ENCODE measurements at regions not wholly inside any gene's neighbourhood (a gene's known extent, or its start where the extent isn't known, plus 50 kb on each side); places are given as distances from the start of the nearest gene placed in this dataset.
"Not testable (repeated sequence)": the region's sequence is repeated elsewhere in the genome, so short reads cannot be mapped to it uniquely, and the experiment has no call there.

- DNase-seq; H3K36me3 ChIP-seq (replicated peaks; ENCODE audit: control insufficient read depth, insufficient read depth, low read length); H3K4me3 ChIP-seq (ENCODE audit: insufficient read depth, low read depth, low read length); H3K27me3 ChIP-seq (ENCODE audit: control insufficient read depth, insufficient read depth, low read length): not testable (repeated sequence)
Measured at GRCh38 chr21:20236649-20237048, 761.6 kb upstream of the NCAM2 start.

- DNase-seq = no peak
- Histone ChIP-seq H3K27me3 (ENCODE audit: control insufficient read depth, insufficient read depth, low read length) (no peaks in the 10 kb centered on the region), H3K36me3 (replicated peaks; ENCODE audit: control insufficient read depth, insufficient read depth, low read length) (no peaks in the 10 kb centered on the region), H3K4me3 (ENCODE audit: insufficient read depth, low read depth, low read length) (no peak overlapping the region)
Measured at GRCh38 chr21:20249401-20249800, 748.8 kb upstream of the NCAM2 start.

- no peak overlapping the region for H3K4me3 ChIP-seq (ENCODE audit: insufficient read depth, low read depth, low read length)
- DNase-seq = no peak
- no peaks in the 10 kb centered on the region for H3K27me3 ChIP-seq (ENCODE audit: control insufficient read depth, insufficient read depth, low read length)
- H3K36me3 ChIP-seq (replicated peaks; ENCODE audit: control insufficient read depth, insufficient read depth, low read length) = no peaks in the 10 kb centered on the region
Measured at GRCh38 chr21:20250337-20250736, 747.9 kb upstream of the NCAM2 start.

- DNase-seq = no peak
- H3K4me3 ChIP-seq (ENCODE audit: insufficient read depth, low read depth, low read length) = no peak overlapping the region
- H3K36me3 ChIP-seq (replicated peaks; ENCODE audit: control insufficient read depth, insufficient read depth, low read length) = no peaks in the 10 kb centered on the region
- no peaks in the 10 kb centered on the region for H3K27me3 ChIP-seq (ENCODE audit: control insufficient read depth, insufficient read depth, low read length)
Measured at GRCh38 chr21:20253261-20253660, 744.9 kb upstream of the NCAM2 start.

- H3K4me3 ChIP-seq (ENCODE audit: insufficient read depth, low read depth, low read length) = no peak overlapping the region
- H3K27me3 ChIP-seq (ENCODE audit: control insufficient read depth, insufficient read depth, low read length) = no peaks in the 10 kb centered on the region
- no peak for DNase-seq
- no peaks in the 10 kb centered on the region for H3K36me3 ChIP-seq (replicated peaks; ENCODE audit: control insufficient read depth, insufficient read depth, low read length)
Measured at GRCh38 chr21:20254964-20255363, 743.2 kb upstream of the NCAM2 start.

GRCh38 chr21:20257052-20257740 lies 741.0 kb upstream of the NCAM2 start:
- no peaks in the 10 kb centered on the region for H3K36me3 ChIP-seq (replicated peaks; ENCODE audit: control insufficient read depth, insufficient read depth, low read length)
- H3K4me3 ChIP-seq (ENCODE audit: insufficient read depth, low read depth, low read length) = no peak overlapping the region
- H3K27me3 ChIP-seq (ENCODE audit: control insufficient read depth, insufficient read depth, low read length) = no peaks in the 10 kb centered on the region
- DNase-seq = no peak

GRCh38 chr21:20258542-20258941 lies 739.7 kb upstream of the NCAM2 start:
- DNase-seq = no peak
- H3K27me3 ChIP-seq (ENCODE audit: control insufficient read depth, insufficient read depth, low read length) = no peaks in the 10 kb centered on the region
- no peak overlapping the region for H3K4me3 ChIP-seq (ENCODE audit: insufficient read depth, low read depth, low read length)
- no peaks in the 10 kb centered on the region for H3K36me3 ChIP-seq (replicated peaks; ENCODE audit: control insufficient read depth, insufficient read depth, low read length)

GRCh38 chr21:20259031-20259867 lies 739.0 kb upstream of the NCAM2 start:
- Histone ChIP-seq H3K36me3 (replicated peaks; ENCODE audit: control insufficient read depth, insufficient read depth, low read length) (no peaks in the 10 kb centered on the region), H3K4me3 (ENCODE audit: insufficient read depth, low read depth, low read length) (no peak overlapping the region), H3K27me3 (ENCODE audit: control insufficient read depth, insufficient read depth, low read length) (no peaks in the 10 kb centered on the region)
- no peak for DNase-seq

GRCh38 chr21:20260124-20260523 lies 738.1 kb upstream of the NCAM2 start:
- H3K4me3 ChIP-seq (ENCODE audit: insufficient read depth, low read depth, low read length) = no peak overlapping the region
- no peaks in the 10 kb centered on the region for H3K36me3 ChIP-seq (replicated peaks; ENCODE audit: control insufficient read depth, insufficient read depth, low read length)
- no peaks in the 10 kb centered on the region for H3K27me3 ChIP-seq (ENCODE audit: control insufficient read depth, insufficient read depth, low read length)
- no peak for DNase-seq

- DNase-seq = no peak
- H3K36me3 ChIP-seq (replicated peaks; ENCODE audit: control insufficient read depth, insufficient read depth, low read length) = no peaks in the 10 kb centered on the region
- H3K27me3 ChIP-seq (ENCODE audit: control insufficient read depth, insufficient read depth, low read length) = no peaks in the 10 kb centered on the region
- H3K4me3 ChIP-seq (ENCODE audit: insufficient read depth, low read depth, low read length) = no peak overlapping the region
Measured at GRCh38 chr21:20261364-20261763, 736.8 kb upstream of the NCAM2 start.

- DNase-seq = no peak
- Histone ChIP-seq H3K4me3 (ENCODE audit: insufficient read depth, low read depth, low read length) (no peak overlapping the region), H3K27me3 (ENCODE audit: control insufficient read depth, insufficient read depth, low read length) (no peaks in the 10 kb centered on the region), H3K36me3 (replicated peaks; ENCODE audit: control insufficient read depth, insufficient read depth, low read length) (no peaks in the 10 kb centered on the region)
Measured at GRCh38 chr21:20265707-20266440, 732.3 kb upstream of the NCAM2 start.

GRCh38 chr21:20266441-20266710 lies 731.8 kb upstream of the NCAM2 start:
- no peak for DNase-seq
- Histone ChIP-seq H3K36me3 (replicated peaks; ENCODE audit: control insufficient read depth, insufficient read depth, low read length) (no peaks in the 10 kb centered on the region), H3K4me3 (ENCODE audit: insufficient read depth, low read depth, low read length) (no peak overlapping the region), H3K27me3 (ENCODE audit: control insufficient read depth, insufficient read depth, low read length) (no peaks in the 10 kb centered on the region)

- no peaks in the 10 kb centered on the region for H3K27me3 ChIP-seq (ENCODE audit: control insufficient read depth, insufficient read depth, low read length)
- no peak for DNase-seq
- H3K36me3 ChIP-seq (replicated peaks; ENCODE audit: control insufficient read depth, insufficient read depth, low read length) = no peaks in the 10 kb centered on the region
- H3K4me3 ChIP-seq (ENCODE audit: insufficient read depth, low read depth, low read length) = no peak overlapping the region
Measured at GRCh38 chr21:20270365-20271055, 727.7 kb upstream of the NCAM2 start.

- no peak overlapping the region for H3K4me3 ChIP-seq (ENCODE audit: insufficient read depth, low read depth, low read length)
- DNase-seq = no peak
- no peaks in the 10 kb centered on the region for H3K27me3 ChIP-seq (ENCODE audit: control insufficient read depth, insufficient read depth, low read length)
- H3K36me3 ChIP-seq (replicated peaks; ENCODE audit: control insufficient read depth, insufficient read depth, low read length) = no peaks in the 10 kb centered on the region
Measured at GRCh38 chr21:20272791-20273362, 725.3 kb upstream of the NCAM2 start.

Data from H7 (cell line).